SKM-1 treated with dmso at 0.1 percent for 144 hours (cell line): ENCODE measurements at regions not wholly inside any gene's neighbourhood (a gene's known extent, or its start where the extent isn't known, plus 50 kb on each side); places are given as distances from the start of the nearest gene placed in this dataset.

Experiments used
- DNase-seq: peaks from one replicate; lab custom pipeline; 2025; ENCODE audit not compliant: unreplicated experiment; lab: John Stamatoyannopoulos, UW

DNA sequence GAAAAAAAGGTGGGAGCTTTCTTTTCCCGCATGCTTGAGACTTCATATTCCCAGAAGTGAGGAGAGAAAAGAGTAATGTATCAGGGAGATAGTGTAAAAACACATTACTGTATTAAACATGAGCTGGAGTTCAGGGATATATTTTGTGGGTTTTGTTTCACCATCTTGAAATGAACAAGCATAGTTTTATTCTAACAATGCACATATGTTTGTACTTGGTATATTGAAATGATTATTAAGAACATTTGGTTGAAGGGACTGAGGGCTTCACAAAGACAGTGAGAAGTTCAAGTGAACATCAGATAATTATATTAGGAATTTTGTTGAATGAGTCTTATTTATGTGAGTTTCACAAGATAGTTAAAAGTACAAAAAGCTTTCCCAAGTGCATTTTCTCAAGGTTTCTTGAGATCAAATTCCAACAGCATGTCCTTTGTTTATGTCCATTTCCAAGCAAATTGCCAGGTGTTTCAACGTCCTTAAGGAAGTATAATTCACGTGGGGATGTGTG lies 368.8 kb downstream of the ANKRD50 start:
- DNase-seq: no peak

DNA sequence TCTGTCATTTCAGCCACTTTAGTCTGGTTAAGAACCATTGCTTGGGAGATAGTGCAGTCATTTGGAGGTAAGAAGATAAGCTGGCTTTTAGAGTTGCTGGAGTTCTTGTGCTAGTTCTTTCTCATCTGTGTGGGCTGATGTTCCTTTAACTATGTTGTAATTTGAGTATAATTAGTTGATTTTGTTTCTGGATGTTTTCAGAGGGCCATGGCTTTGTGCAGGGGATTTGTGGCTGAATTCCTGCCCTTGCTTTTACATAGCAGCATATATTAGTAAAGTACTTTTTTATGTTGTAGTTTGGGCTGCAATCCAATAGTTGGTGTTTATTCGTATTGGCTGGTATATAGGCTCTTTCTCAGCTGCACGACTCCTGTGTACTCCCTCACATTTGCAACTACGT lies 339.6 kb downstream of the ANKRD50 start:
- no peak for DNase-seq

DNA sequence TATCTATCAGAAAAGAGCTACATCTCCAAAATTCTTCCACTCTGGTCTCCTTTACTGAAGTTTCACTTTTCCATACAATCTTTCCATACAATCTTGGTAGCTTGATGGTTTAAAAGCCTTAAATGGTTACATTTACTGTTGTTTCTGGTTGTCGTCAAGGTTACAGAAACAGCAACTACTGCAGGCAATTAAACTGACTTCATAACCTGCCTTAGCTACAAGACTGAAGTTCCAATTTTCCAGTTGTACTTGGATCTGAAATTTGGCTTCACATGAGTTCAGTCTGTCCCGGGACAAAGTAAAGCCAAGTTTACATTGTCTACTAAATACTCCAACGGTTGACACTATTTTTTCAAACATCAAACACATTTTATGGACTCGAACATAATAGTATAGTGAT lies 326.4 kb downstream of the ANKRD50 start:
- no peak for DNase-seq

DNA sequence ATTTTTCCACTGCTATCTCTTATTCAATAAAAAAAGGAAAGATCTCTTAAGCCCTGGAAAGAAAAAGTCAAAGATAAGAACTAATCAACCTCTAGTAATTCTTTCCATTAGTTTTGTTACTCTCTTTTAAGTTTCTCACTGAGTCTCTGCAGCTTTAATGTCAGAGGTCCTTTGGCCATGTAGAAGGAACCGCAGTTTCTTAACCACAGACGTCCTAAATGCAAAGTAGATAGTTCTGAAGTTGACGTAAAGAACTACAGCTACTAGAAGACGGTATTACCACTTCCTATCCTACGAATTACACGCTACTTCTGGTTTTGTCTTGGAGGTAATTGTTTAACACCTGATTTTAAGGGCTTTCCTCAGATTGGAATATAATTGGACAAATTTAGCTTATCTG lies 325.9 kb downstream of the ANKRD50 start:
- no peak for DNase-seq

DNA sequence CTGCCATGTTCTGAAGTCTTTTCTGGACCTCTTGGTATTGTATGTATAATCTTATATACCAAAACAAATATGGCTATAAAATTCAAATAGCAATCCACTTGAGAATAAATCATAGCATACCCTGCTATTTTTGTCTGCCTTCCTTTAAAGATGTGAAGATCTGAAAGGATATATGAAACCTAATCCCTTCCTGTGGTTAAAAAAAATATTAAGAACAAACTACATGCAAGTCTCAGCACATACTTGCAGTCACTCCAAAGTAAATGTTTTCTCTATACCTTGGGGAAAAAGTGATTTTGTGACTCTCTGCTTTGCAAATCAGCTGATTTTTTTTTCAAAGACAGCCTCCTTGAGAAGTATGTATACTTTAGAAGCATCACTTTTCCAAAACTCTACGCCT lies 322.9 kb downstream of the ANKRD50 start:
- DNase-seq: no peak

DNA sequence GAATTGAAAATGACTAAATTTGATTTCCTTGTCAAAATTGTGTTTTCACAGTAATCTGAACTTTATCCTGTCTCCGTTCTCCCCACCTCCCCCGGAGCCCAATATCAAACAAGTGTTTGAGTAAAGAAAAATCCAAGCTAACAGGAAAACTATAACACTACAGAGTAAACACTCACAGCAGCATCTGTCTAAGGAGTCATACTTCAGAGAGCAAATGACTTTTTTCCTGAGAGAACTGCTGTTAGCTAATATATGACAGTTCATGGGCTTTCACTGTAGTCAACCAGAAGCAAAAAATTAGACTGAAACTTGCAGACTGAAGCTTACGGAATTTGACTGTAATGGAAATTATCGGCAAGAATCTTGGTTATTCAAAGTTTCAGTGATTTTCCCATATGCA lies 321.7 kb downstream of the ANKRD50 start:
- no peak for DNase-seq

DNA sequence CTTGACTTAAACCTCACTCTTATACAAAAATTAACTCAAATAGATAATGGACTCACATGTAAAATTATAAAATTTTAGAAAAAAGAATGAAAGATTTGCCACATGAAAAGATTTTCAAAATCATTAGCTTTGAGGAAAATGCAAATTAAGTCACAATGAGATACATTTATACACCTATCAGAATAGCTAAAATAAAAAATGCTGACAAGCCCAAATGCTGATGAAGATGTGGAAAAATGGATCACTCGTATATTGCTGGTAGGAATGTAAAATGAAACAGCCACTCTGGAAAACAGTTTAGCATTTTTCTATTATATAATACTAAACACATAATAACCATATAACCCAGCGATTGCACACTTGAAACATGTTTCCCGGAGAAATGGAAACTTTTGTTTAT lies 316.2 kb downstream of the ANKRD50 start:
- no peak for DNase-seq

DNA sequence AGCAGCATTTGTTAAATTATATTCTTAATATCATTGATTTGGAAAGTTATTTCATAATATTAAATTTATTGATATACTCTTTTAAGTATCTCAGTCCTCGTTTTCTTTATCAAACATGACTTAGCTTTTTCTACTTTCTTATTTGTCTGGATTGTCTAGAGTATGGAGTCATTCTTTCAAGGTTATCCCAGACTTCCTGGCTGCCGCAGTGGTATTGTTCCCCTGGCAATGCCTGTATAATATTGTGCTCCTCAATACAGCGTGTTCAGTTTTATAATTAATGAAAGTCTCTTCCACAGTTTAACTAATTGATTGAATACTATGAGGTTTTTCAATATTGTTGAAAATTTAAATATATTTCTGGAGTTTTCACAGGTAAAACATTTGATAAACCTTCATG lies 310.9 kb downstream of the ANKRD50 start:
- DNase-seq: no peak

DNA sequence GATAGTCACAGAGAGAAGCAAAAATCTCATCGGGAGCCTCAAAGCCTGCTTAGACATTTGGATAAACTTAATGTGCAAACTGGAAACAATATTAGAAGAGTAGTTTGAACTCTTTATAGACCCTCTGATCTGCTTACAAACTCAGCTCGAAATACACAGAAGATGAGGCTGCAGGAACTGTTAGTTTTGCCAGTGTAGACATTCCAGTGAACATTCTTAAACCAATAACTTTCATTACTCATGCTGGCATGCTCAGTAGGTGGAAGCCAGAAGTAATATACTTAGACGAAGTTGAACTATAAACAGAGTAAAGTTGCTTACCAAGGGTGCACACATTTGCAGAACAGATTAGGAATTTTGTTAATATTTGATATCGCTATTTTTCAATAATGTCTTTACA lies 303.5 kb downstream of the ANKRD50 start:
- no peak for DNase-seq

DNA sequence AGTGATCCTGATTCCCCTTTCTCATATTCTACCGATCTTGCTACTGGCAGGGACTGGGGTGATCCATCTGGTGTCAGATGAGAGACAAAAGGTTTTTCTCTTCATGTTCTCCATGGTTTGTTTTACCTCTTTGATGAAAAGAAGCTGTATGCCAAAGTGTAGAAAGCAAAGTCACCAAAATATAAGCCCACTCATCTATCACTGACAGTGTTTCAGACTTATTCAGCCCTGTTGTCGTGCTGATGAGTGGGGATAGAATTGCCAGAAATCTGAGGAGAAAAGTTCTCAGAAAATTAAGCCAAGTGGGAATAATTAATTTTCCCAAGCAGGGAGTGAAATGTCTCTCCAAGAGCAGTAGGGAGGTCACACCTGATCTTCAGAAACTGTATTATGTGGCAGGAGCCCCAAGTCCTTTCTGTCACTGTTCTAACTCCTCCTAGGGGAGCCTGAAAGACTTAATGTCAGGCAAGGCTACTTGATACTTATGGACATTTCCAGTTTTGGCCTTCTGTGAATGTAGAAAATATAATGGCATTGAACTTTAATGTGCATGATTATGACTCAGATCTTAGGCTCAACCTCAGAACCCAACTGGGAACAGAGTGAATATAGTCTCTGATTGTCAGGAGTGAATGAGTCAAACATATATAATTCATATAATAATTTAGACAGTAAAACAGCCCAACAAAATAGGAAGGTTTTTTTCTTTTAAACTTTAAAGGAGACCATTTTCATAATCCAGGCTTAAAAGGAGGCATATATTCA lies 298.1 kb downstream of the ANKRD50 start:
- DNase-seq: no peak

DNA sequence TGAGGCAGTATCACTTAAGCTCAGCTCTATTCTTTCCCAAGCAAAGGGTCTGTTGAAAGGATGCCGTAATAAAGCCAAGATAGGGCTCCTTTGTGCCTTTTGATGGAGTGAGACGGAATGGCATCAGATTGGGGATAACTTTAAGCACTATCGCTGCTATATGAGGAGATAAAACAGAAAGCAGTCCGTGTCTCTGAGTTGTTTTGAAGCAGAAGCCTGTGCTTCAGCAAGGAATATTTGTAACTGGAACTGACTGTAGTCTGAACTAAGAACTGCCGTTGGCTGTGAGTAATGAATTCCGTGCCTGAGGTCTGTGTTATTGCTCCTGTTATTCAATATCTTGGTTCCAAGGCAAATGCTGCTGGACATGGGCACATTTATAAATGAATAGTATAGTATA lies 297.4 kb downstream of the ANKRD50 start:
- DNase-seq: no peak

DNA sequence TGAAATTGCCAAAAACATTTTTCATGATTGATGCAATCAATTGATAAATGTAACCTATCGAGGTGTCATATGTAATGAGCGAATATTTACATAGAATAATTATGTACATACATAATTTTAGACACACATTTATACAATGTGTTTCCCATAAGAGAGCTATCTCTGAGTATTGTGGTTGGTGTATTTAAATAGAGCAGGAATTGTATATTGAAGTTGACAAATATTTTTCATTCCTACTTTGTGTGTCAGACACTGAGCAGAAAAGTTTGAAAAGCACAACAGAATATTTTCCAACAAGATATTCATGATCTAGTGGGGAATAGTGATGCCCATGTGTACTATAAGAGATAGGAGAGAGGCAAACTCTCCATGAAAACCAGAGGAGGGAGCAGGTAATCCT lies 295.2 kb downstream of the ANKRD50 start:
- no peak for DNase-seq

DNA sequence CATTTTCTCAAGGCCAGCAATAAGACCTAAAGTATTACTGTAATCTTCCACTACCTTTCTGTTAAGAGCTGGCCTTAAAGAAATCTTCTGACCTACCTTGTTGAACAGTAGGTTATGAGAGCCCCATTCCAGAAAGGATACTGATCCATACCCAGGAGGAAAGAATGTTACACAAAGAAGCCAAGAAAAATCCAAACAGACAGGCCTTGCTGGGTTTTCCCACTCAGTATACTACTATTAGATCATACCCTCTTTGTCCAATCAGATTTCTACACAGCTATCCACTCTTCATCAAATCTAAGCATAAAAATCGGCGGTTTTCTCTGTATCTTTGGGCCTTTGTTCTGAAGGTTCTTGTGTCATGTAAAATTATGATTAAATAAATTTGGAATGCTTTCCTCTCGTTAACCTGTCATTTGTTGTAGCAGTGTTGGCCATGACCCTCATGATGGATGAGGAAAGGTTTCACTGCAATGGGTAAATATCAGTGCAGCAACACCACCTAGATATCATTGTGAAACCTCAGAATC lies 292.3 kb downstream of the ANKRD50 start:
- DNase-seq: no peak

DNA sequence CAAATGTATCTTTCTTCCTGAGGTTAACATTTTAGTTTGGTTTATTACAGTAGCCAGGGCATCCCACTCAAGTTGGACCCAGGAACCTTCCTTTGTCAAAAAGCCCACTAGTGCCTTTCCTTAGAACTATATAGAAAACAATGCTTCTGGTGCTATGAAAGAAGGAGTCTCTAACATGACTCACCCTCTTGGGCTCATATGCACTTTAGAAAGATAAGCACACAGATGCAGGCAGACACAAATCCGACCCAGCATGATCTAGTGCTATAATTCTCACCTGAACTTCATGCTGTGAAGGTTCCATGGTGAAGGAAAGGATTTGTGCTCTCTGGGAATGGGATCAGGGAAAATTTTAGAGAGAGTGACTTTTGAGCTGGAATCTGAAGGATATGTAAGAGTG lies 289.4 kb downstream of the ANKRD50 start:
- no peak for DNase-seq

DNA sequence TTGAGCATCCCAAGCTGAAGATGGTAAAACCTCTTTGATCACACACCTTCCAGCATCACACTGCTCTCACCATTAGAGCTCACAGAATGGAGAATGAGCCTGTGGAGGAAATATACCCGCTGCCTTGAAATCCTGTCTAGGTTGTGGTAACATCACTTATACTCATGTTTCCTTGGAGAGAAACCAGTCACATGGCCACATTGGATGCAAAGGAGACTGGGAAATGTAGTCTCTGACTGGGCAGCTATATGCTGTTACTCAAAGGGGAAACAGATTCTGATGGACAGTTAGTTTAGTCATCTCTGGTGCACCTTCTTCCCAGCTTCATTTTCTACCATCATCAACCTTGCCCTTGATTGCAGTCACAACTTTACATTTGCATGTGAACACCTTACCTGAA lies 286.3 kb downstream of the ANKRD50 start:
- DNase-seq: no peak

DNA sequence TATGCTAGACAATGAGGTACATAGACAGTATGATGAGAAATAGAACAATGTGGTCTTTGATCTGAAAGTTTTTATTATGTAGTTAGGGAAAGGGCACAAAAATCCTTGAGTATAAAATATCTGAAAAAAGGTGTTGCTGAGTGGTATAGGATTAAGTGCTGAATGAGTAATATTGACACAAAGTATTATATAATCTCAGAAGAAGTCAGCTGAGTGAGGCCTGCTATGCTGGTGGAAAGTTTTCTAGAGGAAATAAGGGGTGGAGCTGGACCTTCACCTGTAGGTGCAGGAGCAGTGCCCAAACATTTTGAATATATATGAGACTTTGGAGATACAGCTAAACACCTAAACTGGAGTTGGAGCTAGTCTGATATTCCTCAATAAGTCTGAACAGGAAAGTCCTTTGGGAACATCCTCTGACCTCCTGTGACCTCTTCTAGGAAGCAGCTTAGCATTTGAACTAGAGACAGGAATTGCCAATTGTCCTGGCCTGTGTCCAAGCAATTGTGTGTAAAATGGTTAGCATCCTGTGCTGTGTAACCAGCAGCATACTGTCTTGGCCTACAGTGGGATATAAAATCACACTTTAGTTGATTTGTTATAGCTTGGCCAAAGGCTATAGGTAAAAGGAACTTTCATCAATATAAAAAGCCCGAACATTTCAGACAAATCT lies 285.3 kb downstream of the ANKRD50 start:
- DNase-seq: no peak

DNA sequence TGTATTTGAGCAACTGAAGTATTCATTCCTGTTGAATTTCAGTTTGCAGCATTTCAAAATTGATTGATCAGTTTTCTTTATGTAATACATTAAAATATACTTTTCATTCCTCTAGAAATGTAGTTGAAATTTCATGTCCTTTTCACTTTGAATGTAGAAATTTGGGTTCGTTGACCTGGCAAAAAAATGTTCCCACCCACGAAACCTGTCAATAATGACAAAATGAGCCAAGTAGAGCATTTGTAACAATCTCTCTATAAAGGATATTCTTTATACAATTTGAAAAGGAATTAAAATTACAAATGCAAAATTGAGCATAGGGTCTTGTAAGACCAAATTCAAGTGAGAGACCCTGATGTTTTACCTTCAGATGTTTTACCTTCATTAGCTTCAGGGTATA lies 283.9 kb downstream of the ANKRD50 start:
- no peak for DNase-seq

DNA sequence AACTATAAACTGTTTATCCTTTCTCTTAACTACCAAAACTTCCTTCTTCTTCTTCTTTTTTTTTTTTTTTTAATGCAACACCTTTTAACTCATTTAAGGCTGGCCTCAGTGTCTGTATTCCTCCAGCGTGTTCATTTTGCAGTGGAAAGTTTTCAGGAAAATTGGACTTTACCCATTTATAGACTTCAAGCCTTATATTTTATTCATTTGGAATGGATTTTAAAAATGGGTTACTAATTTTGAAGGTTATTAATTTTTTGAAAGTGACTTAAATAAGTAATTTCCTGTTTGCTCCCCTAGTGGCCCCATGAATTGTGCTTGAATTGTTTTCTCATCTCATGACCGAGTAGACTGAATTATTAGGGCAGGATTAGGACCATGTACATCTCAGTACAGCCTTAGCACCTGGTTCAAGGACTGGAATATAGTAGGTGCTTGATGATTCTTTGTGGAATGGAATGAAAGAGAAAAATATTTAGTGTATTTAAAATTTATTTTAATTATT lies 282.7 kb downstream of the ANKRD50 start:
- no peak for DNase-seq

DNA sequence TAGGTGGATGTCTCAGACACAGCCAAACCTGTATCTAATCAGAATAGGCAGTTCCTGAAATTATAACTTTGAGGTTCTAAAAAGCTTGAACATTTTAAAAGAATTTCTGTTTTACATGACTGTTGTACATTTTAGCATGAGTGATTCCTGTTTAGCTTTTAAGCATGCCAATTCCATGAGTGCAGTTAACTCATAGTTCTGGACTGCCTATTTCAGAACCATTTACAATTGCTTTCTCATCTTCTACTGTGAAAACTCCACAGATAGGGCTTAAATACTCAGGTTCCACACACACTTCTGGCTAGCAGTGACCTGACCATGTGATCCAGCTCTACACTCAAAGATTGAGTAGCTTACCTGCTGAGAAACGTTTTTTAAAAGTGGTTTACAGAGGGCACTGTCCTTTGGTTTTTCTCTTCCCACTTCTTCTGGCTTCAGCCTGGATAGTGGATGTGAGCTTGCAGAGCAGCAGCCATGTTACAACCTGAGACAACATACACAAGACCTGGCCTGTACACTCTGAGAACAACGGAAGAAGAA lies 280.8 kb downstream of the ANKRD50 start:
- no peak for DNase-seq

DNA sequence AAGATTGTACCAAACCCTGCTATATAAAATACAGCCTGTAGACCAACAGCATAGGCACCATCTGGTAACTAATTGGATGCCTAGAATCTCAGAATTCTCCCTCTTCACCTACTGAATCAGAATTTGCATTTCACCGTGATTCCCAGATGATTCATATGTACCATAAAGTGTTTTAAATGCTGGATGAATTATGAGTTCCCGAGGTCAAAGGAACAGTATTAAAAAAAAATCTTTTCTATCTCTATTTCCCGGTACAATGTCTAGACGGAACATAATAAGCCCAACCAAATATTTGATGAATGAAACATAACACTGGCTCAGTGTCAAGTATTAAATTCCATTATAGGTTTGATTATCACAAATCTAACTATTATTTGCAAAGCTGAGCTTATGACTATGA lies 280.0 kb downstream of the ANKRD50 start:
- DNase-seq: no peak

DNA sequence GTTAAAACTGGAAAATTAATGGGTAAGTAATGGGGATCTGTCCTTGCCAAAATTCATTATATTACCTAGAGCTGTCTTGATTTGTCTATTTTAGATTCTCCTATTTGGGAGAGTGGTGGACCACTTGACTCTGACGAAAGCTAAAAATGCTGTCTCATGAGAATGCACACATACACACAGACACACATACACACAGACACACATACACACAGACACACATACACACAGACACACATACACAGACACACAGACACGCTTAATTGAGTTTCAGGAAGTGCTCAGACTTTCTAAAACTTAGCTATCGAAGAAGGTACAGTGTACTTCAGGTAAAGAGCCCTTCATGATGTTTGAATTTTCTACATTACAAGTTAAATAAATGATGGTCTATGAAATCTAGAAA lies 279.5 kb downstream of the ANKRD50 start:
- DNase-seq: no peak

DNA sequence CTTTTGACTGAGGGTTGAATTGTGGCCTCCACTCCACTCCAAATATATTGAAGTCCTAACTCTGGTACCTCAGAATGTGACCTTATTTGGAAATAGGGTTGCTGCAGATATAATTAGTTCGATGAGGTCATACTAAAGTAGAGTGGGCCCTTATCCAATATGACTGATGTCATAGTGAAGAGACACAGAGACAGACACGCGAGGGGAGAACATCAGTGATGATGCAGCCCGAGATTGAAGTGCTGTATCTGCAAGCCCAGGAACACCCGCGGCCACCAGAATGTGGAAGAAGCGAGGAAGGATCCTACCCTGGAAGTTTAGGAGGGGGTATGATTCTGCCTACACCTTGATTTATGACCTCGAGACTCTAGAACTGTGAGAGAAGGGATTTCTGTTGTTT lies 279.0 kb downstream of the ANKRD50 start:
- no peak for DNase-seq
